GM23338 (cell line): ENCODE measurements at regions not wholly inside any gene's neighbourhood (a gene's known extent, or its start where the extent isn't known, plus 50 kb on each side); places are given as distances from the start of the nearest gene placed in this dataset.

Source experiments
- CTCF ChIP-seq, 2 experiments: fragments of 200-600 bp in 1 of 2; sonication (generic) in 1 of 2; conservative IDR thresholded peaks; 2 replicates each; pipeline versions ENCODE4 v1.5.1 to v1.6.1; 2016 to 2017; ENCODE audit warnings: antibody characterized with exemption in 2 of 2, low read depth in 2 of 2, mild to moderate bottlenecking in 2 of 2, moderate library complexity in 1 of 2
- EZH2 ChIP-seq: fragments of 200-600 bp; sonication (generic); IDR thresholded peaks from one replicate; pipeline ENCODE4 v1.8.0; 2017; ENCODE audit warnings: antibody characterized with exemption, mild to moderate bottlenecking, low read depth; ENCODE audit not compliant: unreplicated experiment
- JUNB ChIP-seq: IDR thresholded peaks from one replicate; pipeline ENCODE4 v1.6.1; 2016; ENCODE audit warnings: antibody characterized with exemption; ENCODE audit not compliant: unreplicated experiment
- NANOG ChIP-seq: IDR thresholded peaks from 2 replicates; pipeline ENCODE4 v1.6.1; 2016; ENCODE audit warnings: antibody characterized with exemption, borderline replicate concordance
- POLR2AphosphoS5 ChIP-seq: IDR thresholded peaks from 2 replicates; pipeline ENCODE4 v1.6.1; 2016; ENCODE audit warnings: antibody characterized with exemption, low read depth

DNA sequence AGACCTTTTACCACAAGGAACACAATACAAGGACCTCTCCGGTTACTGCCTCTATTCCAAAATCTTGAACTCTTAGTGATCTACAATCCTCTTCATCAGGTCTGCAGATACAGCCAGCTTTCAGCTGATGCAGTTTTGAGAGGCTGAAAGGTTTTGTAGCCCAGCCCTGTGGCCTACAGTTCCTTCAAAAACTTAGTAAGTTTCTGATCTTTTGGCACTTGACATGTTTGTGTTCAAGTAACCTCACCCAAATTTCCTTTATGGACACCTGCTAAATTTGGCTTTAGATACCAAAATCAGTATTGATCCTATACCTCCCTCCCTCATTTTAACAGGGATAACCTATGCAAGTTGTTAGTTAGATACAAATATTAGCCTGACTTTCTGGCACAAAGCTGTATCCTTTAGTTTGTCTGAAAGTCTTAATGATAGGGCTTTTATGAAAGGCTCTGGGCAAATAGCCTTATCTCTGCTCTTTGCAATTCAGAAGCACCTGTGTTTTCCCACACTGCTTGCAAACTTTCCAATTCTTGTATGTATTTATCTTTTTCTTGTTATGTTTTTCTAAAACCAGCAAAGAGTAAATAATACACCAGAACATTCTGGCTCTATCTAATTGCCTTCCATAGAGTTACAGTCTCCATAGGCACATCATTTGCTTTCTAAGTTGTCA is 650.5 kb upstream of the KLHL29 start:
- no peak for TF ChIP-seq CTCF (conservative IDR thresholded peaks at IDR 0.05; ENCODE audit: low read depth in 2 of 2)
- TF ChIP-seq POLR2AphosphoS5: no peak
- no peak for TF ChIP-seq NANOG
- TF ChIP-seq EZH2: no peak
- TF ChIP-seq JUNB: no peak
